ENCODE measurements at regions not wholly inside any gene's neighbourhood (a gene's known extent, or its start where the extent isn't known, plus 50 kb on each side); places are given as distances from the start of the nearest gene placed in this dataset.

DNA sequence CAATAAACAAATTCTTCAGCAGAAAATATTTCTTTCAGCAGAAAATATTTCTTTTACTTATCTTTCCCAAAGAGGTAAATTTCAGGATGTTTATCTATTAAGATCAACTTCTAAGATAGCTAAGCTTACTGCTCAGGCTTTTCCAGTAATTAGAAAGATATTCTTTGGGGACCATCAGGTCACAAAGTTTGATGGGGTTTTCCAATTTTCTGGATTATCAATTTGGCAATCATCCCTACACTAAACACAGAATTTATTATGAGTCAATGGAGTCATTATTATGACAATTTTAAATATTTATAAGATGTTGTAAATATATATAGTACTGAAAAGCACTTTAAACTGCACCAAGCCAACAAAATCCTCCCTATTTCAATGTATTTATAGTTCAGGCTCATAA lies 137.6 kb downstream of the AKAP11 start:
- TF ChIP-seq, protein P1, sequence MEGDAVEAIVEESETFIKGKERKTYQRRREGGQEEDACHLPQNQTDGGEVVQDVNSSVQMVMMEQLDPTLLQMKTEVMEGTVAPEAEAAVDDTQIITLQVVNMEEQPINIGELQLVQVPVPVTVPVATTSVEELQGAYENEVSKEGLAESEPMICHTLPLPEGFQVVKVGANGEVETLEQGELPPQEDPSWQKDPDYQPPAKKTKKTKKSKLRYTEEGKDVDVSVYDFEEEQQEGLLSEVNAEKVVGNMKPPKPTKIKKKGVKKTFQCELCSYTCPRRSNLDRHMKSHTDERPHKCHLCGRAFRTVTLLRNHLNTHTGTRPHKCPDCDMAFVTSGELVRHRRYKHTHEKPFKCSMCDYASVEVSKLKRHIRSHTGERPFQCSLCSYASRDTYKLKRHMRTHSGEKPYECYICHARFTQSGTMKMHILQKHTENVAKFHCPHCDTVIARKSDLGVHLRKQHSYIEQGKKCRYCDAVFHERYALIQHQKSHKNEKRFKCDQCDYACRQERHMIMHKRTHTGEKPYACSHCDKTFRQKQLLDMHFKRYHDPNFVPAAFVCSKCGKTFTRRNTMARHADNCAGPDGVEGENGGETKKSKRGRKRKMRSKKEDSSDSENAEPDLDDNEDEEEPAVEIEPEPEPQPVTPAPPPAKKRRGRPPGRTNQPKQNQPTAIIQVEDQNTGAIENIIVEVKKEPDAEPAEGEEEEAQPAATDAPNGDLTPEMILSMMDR (IDR thresholded peaks at IDR 0.05; ENCODE audit: poor library complexity) = no peak
- TF ChIP-seq EZH2 (IDR thresholded peaks at IDR 0.05; ENCODE audit: borderline replicate concordance) = no peak

Measured in hepatocyte (in vitro differentiated cells).